LHCN-M2 (cell line): ENCODE measurements at regions not wholly inside any gene's neighbourhood (a gene's known extent, or its start where the extent isn't known, plus 50 kb on each side); places are given as distances from the start of the nearest gene placed in this dataset.
A peak's percentile ranks its signal among the peaks of the same experiment; 100 is the strongest.
"Not testable (repeated sequence)": the region's sequence is repeated elsewhere in the genome, so short reads cannot be mapped to it uniquely, and the experiment has no call there.

Source experiments
- DNase-seq: peaks from one replicate; pipeline ENCODE4 v3.0.0-alpha.2; 2012; ENCODE audit warnings: low read depth

DNA sequence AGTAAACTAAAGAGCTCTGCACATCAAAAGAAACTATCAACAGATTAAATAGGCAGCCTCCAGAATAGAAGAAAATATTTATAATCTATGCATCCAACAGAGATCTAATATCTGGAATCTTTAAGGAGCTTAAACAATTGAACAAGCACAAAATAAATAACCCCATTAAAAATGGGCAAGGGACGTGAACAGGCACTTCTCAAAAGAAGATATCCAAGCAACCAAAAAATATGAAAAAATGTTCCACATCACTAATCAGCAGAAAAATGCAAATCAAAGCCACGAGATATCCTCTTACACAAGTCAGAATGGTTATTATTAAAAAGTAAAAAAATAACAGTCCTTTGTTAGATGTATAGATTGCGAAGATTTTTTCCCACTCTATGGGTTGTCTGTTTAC lies 109.1 kb upstream of the TRPC7 start:
- DNase-seq, result no peak

DNA sequence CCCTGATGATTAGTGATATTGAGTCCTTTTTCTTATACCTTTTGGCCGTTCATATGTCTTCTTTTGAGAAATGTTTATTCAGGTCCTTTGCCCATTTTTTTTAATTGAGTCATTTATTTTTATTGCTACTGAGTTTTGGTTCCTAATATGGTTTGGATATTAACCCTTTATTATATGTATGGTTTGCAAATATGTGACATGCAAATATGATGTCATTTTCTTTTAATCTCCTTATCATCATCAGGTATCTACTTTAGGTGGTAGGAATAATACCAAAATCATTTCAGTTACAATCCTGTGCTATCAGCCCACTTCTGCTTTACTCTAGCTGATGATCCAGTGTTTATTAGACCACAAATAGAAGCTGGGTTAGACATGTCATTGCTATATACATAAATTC lies 102.3 kb upstream of the TRPC7 start:
- no peak for DNase-seq

DNA sequence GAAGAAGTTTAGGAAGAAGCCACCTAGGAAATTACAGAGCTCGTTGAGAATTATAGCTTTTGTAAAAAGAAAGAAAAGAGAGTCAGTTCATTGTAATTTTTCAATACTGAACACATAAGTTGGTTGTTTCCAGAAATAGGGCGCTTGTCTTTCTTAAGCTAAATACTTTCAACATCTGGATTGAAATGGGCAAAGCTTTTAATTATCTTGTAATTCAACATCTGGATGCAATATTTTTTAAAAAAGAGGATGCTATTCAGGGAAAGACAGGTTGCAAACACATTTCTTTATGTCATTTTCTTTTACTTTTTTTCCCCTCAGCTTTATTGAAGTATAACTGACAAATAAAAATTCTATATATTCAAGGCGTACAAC lies 100.7 kb upstream of the TRPC7 start:
- DNase-seq, result no peak

DNA sequence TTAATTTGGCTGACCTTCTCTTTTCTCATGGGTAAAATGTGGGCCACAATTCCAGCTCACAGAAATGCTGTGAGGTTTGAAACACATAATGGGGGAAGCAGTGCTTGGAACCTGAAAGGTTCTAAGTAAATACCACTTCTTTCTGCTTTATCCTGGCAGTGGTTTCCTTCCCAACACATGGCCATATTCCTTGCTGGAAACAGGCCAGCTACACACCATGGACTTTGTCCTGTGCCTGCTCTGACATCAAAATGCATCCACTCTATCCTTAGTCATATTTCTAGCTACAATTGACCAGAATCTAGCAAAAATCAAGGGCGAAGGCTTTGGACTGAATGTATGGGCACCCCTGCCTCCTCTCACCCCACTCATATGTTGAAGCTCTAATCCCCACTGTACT lies 93.1 kb upstream of the TRPC7 start:
- DNase-seq, result no peak

DNA sequence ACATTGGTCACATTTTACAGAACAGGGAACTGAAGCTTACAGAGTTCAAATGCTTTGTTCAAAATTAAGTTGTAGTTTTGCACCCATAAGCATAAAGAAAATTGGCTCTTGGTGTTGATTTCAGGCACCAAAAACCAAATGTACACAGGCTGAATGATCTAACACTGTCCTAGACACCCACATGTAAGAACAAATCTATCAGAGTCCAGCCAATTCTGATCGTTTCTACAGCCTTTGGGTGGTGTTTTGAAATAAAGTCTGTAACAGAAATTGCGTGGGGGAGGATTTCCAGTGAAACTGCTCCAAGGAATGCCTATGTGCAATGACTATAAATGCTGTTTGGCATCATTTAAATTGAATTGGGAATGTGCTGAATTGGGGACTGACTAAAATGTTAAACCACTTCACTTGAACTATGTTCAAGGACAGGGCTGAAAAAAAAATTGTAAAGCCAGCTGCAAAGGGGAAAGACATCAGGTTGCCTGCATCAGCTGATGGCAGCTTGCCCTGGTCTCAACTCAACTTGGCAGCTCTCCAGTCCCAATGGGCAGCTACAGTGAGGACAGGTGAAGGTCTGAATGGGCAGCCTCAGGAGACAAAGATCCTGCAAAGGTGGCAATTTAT lies 92.2 kb upstream of the TRPC7 start:
- no peak for DNase-seq

DNA sequence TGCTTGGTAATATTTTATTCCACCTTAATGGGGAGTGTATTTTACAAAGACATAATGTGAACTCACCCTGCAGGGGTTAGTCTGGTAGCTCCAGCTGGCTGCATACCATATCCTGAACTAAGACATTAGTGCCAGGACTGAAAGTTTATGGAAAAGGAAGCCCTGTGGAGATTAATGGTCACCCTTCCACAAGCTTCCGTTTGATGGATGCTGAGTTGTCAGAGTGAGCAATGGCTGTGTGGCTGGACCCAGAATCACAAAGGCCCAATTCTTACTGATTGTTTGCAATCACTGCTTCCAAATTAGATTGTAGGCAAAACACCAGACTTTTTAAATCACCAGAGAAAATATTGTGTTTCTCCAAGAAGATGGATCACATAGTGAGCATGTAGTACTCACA lies 90.1 kb upstream of the TRPC7 start:
- no peak for DNase-seq

DNA sequence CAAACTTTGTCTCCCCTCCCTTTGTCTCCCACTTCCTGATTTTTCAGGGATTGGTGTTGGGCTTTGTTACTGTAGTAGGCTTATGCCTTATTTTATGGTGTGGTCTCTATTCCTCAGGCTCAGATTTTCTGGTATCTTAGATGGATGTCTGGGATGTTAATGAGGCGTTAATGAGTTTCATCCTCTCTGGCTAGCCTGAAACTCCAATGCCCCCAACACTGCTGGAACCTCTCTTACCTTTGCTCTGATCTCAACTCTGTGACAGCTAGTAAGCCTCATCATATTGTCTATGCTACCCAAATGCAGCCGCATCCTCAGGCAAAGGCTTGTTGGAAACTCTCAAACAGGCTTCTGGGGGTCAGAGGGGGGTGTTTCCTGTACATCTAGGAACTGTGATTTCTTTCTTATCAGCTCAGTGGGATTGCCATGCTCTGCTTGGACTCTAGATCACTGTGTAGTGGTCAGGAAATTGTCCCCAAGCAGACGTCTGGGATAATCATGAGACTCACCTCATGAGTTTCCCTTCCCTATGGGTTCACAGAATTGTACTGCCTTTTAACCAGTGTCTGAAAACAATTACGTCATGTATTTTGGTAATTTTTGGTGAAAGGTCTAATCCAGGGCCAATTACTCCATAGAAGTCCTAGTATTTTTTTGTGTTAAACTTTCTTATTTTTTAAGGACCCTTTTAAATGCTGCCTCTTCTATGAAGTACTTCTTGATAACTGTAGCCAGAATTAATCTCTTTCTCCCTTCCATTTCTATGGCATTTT lies 88.8 kb upstream of the TRPC7 start:
- no peak for DNase-seq

DNA sequence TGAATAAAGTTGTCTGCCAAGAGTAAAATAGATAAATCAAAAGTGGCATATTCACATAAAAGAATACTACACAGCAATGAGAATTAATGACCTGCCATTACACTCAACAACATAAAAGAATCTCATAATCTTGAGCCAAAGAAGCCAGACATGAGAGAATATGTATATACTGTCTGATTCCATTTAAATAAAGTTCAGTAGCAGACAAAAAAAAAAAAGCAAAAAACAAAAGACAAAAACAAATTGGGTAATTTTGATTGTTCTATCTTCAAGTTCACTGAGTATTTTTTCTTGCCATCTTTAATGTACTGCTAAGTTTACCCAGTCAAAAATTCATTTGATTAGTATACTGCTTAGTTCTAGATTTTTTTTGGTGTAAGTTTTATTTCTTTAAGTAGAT lies 87.9 kb upstream of the TRPC7 start:
- no peak for DNase-seq

DNA sequence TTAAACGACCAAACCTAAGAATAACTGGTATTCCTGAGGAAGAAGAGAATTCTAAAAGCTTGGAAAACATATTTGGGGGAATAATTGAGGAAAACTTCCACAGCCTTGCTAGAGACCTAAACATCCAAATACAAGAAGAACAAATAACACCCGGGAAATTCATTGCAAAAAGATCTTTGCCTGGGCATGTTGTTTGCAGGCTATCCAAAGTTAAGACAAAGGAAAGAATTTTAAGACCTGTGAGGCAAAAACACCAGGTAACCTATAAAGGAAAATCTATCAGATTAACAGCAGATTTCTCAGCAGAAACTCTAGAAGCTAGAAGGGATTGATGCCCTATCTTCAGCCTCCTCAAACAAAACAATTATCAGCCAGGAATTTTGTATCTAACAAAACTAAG lies 82.2 kb upstream of the TRPC7 start:
- DNase-seq, result not testable (repeated sequence)

DNA sequence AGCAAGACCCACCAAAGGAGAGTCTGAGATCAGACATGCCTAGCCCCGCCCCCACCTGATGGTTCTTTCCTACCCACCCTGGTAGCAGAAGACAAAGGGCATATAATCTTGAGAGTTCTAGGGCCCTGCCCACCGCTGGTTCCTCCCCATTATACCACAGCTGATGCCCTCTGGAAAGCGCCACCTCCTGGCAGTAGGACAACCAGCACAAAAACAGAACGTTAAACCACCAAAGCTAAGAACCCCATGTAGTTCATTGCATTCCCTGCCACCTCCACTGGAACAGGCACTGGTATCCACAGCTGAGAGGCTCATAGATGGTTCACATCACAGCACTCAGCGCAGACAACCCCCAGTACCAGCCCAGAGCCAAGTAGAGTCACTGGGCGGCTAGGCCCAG lies 81.2 kb upstream of the TRPC7 start:
- DNase-seq, result no peak

DNA sequence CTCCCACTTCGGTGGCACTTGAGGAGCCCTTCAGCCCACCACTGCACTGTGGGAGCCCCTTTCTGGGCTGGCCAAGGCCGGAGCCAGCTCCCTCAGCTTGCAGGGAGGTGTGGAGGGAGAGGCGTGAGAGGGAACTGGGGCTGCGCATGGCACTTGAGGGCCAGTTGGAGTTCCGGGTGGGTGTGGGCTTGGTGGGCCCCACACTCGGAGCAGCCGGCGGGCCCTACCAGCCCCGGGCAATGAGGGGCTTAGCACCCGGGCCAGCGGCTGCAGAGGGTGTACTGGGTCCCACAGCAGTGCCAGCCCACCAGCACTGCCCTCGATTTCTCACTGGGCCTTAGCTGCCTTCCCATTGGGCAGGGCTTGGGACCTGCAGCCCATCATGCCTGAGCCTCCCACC lies 78.8 kb upstream of the TRPC7 start:
- DNase-seq, result not testable (repeated sequence)

DNA sequence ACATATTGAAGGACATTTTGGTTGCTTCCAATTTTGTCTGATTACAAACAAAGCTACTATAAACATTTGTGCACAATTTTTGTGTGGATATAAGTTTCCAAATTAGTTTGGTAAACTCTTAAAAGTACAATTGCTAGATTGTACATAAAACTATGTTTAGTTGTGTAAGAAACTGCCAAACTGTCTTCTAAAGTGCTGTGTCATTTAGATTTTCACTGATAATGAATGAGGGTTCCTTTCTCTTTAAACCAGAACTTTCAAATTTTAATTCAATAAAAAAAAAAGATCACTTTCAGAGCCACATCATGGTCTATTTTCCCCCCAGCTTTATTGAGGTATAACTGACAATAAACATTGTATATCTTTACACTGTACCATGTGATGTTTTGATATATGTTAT lies 74.0 kb upstream of the TRPC7 start:
- DNase-seq, result no peak

DNA sequence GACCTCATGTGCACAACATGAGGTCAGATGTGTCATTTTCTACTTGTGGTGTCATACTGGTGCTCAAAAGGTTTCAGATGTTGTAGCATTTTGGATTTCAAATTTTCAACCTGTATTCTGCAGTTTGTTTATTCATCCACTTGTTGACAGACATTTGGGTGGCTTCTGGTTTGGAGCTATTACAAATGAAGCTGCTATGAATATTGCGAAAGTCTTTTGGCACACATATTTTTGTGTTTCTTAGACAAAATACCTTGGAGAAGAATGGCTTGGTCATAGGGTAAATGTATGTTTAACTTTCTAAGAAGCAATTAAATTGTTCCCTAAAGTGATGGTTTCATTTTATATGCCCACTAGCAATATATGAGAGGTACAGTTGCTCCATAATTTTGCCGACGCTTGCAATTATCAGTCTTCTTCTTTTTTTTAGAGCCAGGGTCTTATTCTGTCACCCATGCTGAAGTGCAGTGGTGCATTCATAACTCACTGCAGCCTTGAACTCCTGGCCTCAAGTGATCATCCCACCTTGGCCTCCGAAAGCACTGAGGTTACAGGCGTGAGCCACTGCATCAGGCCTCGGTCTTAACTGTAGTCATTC lies 70.7 kb upstream of the TRPC7 start:
- DNase-seq, result no peak

DNA sequence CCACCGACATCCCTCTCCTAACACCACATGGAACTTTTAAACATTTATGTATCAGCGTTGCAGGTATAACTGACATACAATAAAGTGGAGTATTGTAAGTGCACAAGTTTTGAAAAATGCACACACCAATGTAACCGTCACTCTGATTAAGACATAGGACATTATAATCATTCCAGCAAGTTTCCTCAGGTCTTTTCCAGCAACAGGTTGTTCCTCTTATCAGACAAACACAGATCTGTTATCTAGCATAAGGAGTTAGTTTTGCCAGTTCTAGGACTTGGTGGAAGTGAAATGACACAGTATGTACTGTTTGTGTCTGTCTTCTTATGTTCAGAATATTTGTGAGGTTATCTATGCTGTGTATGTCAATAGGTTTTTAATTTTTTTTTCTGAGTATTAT lies 69.5 kb upstream of the TRPC7 start:
- no peak for DNase-seq

DNA sequence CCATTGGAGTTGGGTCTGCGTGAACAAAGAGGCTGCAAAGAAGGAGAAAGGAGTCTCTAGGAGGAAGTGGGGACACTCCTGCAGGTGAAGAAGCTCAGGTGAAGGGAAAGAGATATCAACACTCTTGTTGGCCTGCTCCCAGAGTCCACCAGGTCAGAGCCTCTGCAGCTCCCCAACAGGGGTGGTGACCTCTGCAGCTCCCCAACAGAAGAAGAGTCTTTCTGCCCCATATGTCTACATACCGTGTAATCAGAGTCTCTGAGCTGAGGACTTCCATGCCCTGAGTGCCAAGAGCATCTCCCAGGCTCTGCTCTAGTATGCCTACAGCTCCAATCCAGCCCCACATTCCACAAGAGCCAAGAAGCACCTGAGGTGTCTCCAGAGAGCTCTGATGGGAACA lies 67.4 kb upstream of the TRPC7 start:
- no peak for DNase-seq

DNA sequence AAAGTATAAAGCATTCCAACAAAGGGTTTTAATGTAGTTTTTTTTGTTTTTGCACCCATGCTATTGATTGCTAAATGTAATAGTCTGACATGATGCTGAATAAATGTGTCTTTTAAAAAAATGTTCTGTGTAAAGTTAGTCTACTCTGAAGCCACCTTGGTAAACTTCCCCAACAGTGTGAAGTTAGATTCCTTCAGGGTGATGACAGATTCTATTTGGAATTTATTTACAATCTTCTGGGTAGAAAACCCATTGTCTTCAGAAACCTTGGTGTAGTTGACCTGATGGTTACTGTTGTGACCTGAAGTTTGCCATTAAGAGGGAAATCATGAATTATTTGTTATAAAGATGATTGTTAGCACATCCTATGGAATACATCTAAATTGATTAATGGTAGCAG lies 64.7 kb upstream of the TRPC7 start:
- DNase-seq, result no peak

DNA sequence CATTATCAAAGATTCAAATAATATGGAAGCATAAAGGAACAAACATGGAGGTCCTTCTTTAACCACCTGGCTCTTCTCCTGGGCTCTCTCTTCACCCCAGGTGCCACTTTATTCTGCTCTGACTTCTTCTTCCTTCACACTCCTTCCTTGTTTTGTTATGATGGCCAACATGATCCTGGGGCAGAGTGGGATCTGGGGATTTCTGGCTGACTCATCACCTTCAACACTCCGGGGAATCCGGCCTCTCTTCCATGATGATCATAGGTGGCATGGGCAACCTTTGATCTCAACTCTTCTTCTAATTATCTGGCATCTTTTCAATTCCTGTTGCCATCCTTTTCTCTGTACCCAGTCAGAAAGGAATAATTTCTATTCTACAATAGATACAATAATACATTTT lies 62.1 kb upstream of the TRPC7 start:
- DNase-seq, result no peak

DNA sequence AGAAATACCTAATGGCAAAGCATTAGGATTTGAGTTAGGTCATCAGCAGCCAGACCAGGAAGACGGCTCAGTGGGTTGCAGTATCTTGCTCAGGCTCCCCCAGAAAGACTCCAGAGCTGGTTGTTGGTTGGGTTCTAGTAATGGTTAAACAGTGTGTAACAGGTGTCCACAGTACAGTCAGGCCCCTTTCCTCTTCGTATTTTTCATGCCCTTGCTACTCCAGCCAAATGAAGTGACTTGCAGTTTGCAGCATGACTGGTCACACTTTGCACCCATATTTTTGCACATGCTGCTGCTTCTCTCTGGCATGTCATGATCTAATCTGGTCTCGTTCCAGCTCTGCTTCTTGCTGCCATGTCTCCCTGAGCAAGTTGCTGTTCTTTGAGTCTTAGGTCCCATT lies 60.6 kb upstream of the TRPC7 start:
- no peak for DNase-seq

DNA sequence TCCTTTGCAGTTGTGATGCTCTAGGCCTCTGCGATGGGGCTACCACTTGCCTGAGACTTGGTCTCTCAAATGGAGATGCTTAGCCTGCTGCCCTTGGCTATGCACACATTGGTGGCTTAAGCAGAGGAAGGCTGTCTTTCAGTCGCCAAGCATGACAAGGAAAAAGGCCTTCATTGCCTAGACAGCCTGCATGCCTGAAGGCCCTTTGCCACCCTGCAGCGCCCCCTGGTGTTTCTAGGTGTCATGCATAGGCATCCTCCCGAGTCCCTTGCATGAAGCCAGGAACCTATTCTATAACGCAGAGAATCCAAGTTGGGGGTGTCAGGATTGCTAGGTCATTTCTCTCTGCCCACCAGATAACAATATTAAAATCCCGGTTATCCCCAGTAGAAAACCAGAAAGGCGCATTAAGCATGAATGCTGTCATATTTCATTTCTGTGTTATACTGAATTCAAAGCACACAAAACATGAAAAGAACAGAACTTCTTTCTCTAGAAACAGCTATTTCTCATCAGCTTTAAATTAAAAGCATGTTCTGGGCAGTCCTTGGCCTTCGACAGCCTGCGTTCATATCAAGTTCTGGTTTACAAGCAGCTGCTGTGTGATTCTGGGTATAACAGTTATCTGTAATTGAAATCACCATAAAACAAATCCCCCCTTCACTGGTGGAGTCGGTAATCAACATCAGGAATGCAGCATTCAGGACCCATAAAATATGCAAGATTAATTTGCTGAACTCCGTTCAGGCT lies 59.7 kb upstream of the TRPC7 start:
- DNase-seq, result peak; percentile 51

DNA sequence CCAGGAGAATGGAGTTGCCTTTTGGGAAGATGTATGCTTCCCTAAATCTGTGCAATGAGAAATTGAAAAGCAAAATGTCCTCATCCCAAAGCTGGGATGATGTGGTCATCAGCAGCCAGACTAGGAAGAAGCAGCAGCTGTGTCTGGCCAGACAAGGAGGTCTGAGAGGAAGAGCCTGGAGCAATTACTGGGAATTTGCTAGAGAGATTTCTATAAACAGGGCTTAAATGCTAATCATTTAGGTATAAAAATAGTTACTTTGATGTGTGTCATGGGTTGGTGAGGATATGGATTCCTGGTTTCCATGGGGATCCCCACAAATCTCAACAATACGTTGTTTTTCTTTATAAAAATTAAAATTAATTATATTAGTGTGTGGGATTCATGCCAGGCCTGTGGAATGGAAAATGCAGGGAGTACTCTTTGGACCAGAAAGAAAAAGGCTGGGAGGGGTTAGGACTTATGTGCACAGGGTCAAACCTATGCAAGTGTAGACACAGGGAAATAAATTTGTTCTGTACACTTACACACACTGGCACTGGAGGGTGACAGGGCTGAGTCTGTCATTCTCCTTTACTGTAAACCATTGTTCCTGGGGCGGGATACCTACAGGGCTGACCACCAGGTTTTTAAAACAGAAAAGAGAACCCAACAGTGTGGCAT lies 58.7 kb upstream of the TRPC7 start:
- DNase-seq, result no peak

DNA sequence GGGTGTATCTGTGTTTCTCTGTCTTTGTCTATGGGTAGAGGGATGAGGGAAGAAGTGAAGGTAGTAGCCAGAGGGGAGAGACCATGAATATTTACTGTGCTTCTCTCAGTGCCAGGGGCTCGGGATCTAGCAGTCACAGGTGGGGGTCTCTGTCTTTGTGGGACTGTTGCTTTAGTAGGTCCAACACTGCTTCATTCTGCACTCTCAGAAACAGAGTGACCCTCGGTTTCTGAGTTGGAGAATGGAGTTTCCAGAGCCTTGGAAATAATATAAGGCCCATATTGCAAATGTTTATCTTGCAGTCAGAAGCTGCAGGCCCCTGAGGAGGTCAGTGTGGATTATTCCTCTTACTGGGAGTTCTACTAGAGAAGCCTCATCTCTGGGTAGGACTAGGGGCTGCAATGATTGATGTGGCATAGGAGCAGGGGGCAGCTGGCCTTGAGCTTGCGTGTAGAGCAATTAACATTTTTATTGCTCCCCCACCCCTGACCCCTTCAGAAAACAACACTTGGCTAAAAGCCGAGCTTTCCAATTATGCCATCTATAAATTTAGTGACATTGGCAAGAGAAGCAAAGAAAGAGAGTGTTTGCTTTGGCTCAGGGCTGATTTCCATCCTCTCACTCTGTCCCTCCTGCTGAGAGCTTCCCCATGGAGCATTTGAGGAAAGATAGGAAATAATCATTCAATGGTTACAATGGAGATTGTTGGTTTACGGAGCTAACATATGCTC lies 55.0 kb upstream of the TRPC7 start:
- DNase-seq, result no peak
